Trophoblast cell (in vitro differentiated cells and primary cell): ENCODE measurements at regions not wholly inside any gene's neighbourhood (a gene's known extent, or its start where the extent isn't known, plus 50 kb on each side); places are given as distances from the start of the nearest gene placed in this dataset.

Source experiments
- DNase-seq, 2 donors: peaks; one replicate each; pipeline ENCODE4 v3.0.0-alpha.2; 2016
- H2AFZ ChIP-seq: 2 replicates; pipeline ENCODE4 v1.6.1; 2013; ENCODE audit warnings: low read length, moderate library complexity, mild to moderate bottlenecking; ENCODE audit not compliant: insufficient read depth, poor library complexity
- H2AK5ac ChIP-seq: 2 replicates; pipeline ENCODE4 v1.6.1; 2013; ENCODE audit warnings: mild to moderate bottlenecking, low read length
- H2BK120ac ChIP-seq: 2 replicates; pipeline ENCODE4 v1.6.1; 2013; ENCODE audit warnings: low read length, mild to moderate bottlenecking, moderate library complexity; ENCODE audit not compliant: insufficient read depth, poor library complexity
- H2BK12ac ChIP-seq: 2 replicates; pipeline ENCODE4 v1.6.1; 2013; ENCODE audit warnings: mild to moderate bottlenecking, low read length, moderate library complexity
- H2BK5ac ChIP-seq: 2 replicates; pipeline ENCODE4 v1.6.1; 2013; ENCODE audit warnings: low read length, low read depth, moderate library complexity, mild to moderate bottlenecking; ENCODE audit not compliant: poor library complexity
- H3K14ac ChIP-seq: 2 replicates; pipeline ENCODE4 v1.6.1; 2013; ENCODE audit warnings: mild to moderate bottlenecking, low read length
- H3K18ac ChIP-seq: 2 replicates; pipeline ENCODE4 v1.6.1; 2013; ENCODE audit warnings: mild to moderate bottlenecking, low read length
- H3K23ac ChIP-seq: 2 replicates; pipeline ENCODE4 v1.6.1; 2013; ENCODE audit warnings: low read length
- H3K27ac ChIP-seq: 2 replicates; pipeline ENCODE4 v1.5.1; 2013; ENCODE audit warnings: low read depth, mild to moderate bottlenecking, inconsistent platforms, low read length, moderate library complexity
- H3K27me3 ChIP-seq: 2 replicates; pipeline ENCODE4 v1.6.1; 2013; ENCODE audit warnings: inconsistent platforms, mild to moderate bottlenecking, low read length, moderate library complexity; ENCODE audit not compliant: insufficient read depth
- H3K36me3 ChIP-seq, 2 experiments: 1 replicate in 1 of 2; 2 replicates in 1 of 2; pipeline ENCODE4 v1.6.1; 2013; ENCODE audit warnings: low read length in 2 of 2, mild to moderate bottlenecking in 2 of 2, moderate library complexity in 1 of 2; ENCODE audit not compliant: insufficient read depth in 2 of 2, control insufficient read depth in 1 of 2
- H3K4ac ChIP-seq: 2 replicates; pipeline ENCODE4 v1.6.1; 2013; ENCODE audit warnings: low read depth, mild to moderate bottlenecking, low read length, moderate library complexity
- H3K4me1 ChIP-seq, 2 experiments: 1 replicate in 1 of 2; 2 replicates in 1 of 2; pipeline ENCODE4 v1.6.1; 2013; ENCODE audit warnings: low read length in 2 of 2, mild to moderate bottlenecking in 2 of 2, moderate library complexity in 1 of 2; ENCODE audit not compliant: insufficient read depth in 2 of 2, control insufficient read depth in 1 of 2
- H3K4me2 ChIP-seq: 2 replicates; pipeline ENCODE4 v1.6.1; 2013; ENCODE audit warnings: inconsistent platforms, mild to moderate bottlenecking, low read length, moderate library complexity
- H3K4me3 ChIP-seq: 2 replicates; pipeline ENCODE4 v1.5.1; 2013; ENCODE audit warnings: mild to moderate bottlenecking, low read depth, low read length, inconsistent platforms
- H3K79me1 ChIP-seq: one replicate; pipeline ENCODE4 v1.6.1; 2013; ENCODE audit warnings: low read length
- H3K79me2 ChIP-seq: 2 replicates; pipeline ENCODE4 v1.6.1; 2013; ENCODE audit warnings: low read length, mild to moderate bottlenecking; ENCODE audit not compliant: control insufficient read depth, insufficient read depth, poor library complexity
- H3K9ac ChIP-seq: 2 replicates; pipeline ENCODE4 v1.6.1; 2013; ENCODE audit warnings: mild to moderate bottlenecking, low read length
- H3K9me3 ChIP-seq: 2 replicates; pipeline ENCODE4 v1.6.1; 2013; ENCODE audit warnings: low read depth, mild to moderate bottlenecking, control low read depth, inconsistent platforms, low read length; ENCODE audit not compliant: insufficient read depth
- H4K12ac ChIP-seq: 2 replicates; pipeline ENCODE4 v1.6.1; 2013; ENCODE audit warnings: low read depth, mild to moderate bottlenecking, low read length, moderate library complexity
- H4K8ac ChIP-seq: 2 replicates; pipeline ENCODE4 v1.6.1; 2013; ENCODE audit warnings: low read depth, mild to moderate bottlenecking, low read length, moderate library complexity
- H4K91ac ChIP-seq: one replicate; pipeline ENCODE4 v1.6.1; 2013; ENCODE audit warnings: low read depth, mild to moderate bottlenecking, low read length, moderate library complexity
- WGBS: extraction: QIAGEN DNeasy Blood & Tissue Kit; methylation state at CpG from one replicate; pipeline ENCODE4 v1.1.7; 2013; ENCODE audit warnings: missing lambda C conversion rate; ENCODE audit not compliant: insufficient read length, insufficient coverage; ENCODE audit errors: extremely low coverage; 5-methylcytosine and 5-hydroxymethylcytosine counted together

GRCh38 chr6:19665613-19665909 lies 171.6 kb upstream of the ID4 start:
- Histone ChIP-seq H2BK5ac (no peak overlapping the region), H3K9ac (no peak overlapping the region), H2BK120ac (no peak overlapping the region), H3K4me3 (no peak overlapping the region), H3K79me2 (no peaks in the 10 kb centered on the region), H2AK5ac (no peak overlapping the region), H3K4me1 (no peaks in the 10 kb centered on the region), H2AFZ (no peak overlapping the region), H3K27me3 (no peaks in the 10 kb centered on the region), H3K4ac (no peak overlapping the region), H3K18ac (no peak overlapping the region), H4K12ac (no peak overlapping the region), H4K8ac (no peak overlapping the region), H3K23ac (no peak overlapping the region), H4K91ac (no peak overlapping the region), H3K4me2 (no peak overlapping the region), H3K9me3 (no peaks in the 10 kb centered on the region), H2BK12ac (no peak overlapping the region), H3K27ac (no peak overlapping the region), H3K36me3 (no peaks in the 10 kb centered on the region), H3K14ac (no peak overlapping the region), H3K79me1 (no peaks in the 10 kb centered on the region)
- no peak for DNase-seq
- no CpG with 5 or more reads among the region's 1 CpG for WGBS

DNA sequence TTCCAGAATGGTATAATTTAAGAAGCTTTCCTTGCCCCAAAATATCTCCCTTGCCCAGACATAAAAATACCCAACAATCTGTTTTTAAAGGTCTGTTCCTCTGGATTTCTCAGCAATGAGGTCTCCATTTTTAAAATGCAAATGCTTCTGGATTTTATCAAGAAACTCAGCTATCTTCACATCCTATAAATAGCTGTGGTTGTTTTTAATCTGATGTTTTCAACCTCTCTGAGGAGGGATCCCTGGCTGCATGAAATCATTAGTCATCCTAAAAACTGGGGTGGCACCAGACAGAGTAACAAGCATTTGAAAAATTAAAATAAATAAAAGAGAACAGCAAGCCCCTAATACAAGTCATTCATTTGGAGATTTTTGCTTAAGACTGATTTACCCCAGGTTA lies 168.5 kb upstream of the ID4 start:
- no peak overlapping the region for H3K9ac ChIP-seq
- no peak overlapping the region for H3K14ac ChIP-seq
- no peak overlapping the region for H2BK12ac ChIP-seq
- H2BK5ac ChIP-seq = no peak overlapping the region
- H2BK120ac ChIP-seq = no peak overlapping the region
- H3K9me3 ChIP-seq = no peaks in the 10 kb centered on the region
- no peaks in the 10 kb centered on the region for H3K27me3 ChIP-seq
- no peak overlapping the region for H3K4me3 ChIP-seq
- H2AK5ac ChIP-seq = no peak overlapping the region
- H3K23ac ChIP-seq = no peak overlapping the region
- H2AFZ ChIP-seq = no peak overlapping the region
- H3K36me3 ChIP-seq = no peaks in the 10 kb centered on the region
- no peaks in the 10 kb centered on the region for H3K4me1 ChIP-seq
- H4K91ac ChIP-seq = no peak overlapping the region
- H4K8ac ChIP-seq = no peak overlapping the region
- no peak overlapping the region for H4K12ac ChIP-seq
- H3K4me2 ChIP-seq = no peak overlapping the region
- H3K18ac ChIP-seq = no peak overlapping the region
- no peak overlapping the region for H3K4ac ChIP-seq
- no peak overlapping the region for H3K27ac ChIP-seq
- no peak for DNase-seq
- no peaks in the 10 kb centered on the region for H3K79me2 ChIP-seq
- no peaks in the 10 kb centered on the region for H3K79me1 ChIP-seq

GRCh38 chr6:19669206-19669605 lies 168.0 kb upstream of the ID4 start:
- no peaks in the 10 kb centered on the region for H3K4me1 ChIP-seq
- no peak overlapping the region for H3K27ac ChIP-seq
- no peak overlapping the region for H4K12ac ChIP-seq
- no peaks in the 10 kb centered on the region for H3K79me2 ChIP-seq
- H3K18ac ChIP-seq = no peak overlapping the region
- no peak overlapping the region for H2BK120ac ChIP-seq
- no peak overlapping the region for H2BK12ac ChIP-seq
- no peak overlapping the region for H3K4ac ChIP-seq
- H3K9ac ChIP-seq = no peak overlapping the region
- no peaks in the 10 kb centered on the region for H3K9me3 ChIP-seq
- H3K4me2 ChIP-seq = no peak overlapping the region
- no peak overlapping the region for H3K23ac ChIP-seq
- no peaks in the 10 kb centered on the region for H3K79me1 ChIP-seq
- no peaks in the 10 kb centered on the region for H3K36me3 ChIP-seq
- no peaks in the 10 kb centered on the region for H3K27me3 ChIP-seq
- no peak overlapping the region for H4K91ac ChIP-seq
- H2BK5ac ChIP-seq = no peak overlapping the region
- H2AK5ac ChIP-seq = no peak overlapping the region
- H2AFZ ChIP-seq = no peak overlapping the region
- no peak for DNase-seq
- no peak overlapping the region for H3K14ac ChIP-seq
- no peak overlapping the region for H3K4me3 ChIP-seq
- H4K8ac ChIP-seq = no peak overlapping the region

DNA sequence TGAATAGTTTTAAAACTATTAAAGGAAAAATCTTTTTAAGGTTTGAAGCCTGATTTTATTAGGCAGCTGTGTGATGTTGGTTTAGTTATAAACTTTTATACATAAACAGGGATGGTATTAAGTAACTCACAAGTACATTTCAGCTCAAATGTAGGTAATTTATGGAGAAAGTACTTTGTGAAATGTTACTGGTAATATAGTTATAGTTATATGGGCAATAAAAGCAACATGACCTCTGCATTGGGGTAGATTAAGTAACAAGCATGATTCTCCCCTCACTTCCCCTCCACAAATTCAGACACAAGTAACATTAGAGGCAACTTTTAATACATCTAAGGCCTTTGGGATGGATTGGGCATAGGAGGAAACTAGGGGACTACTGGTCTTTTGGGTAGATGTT lies 154.3 kb upstream of the ID4 start:
- Histone ChIP-seq H3K4ac (no peak overlapping the region), H4K8ac (no peak overlapping the region), H3K4me1 (no peaks in the 10 kb centered on the region), H3K9me3 (no peaks in the 10 kb centered on the region), H2BK5ac (no peak overlapping the region), H4K91ac (no peak overlapping the region), H3K4me3 (no peak overlapping the region), H3K79me1 (no peaks in the 10 kb centered on the region), H3K27ac (no peak overlapping the region), H3K23ac (no peak overlapping the region), H2AK5ac (no peak overlapping the region), H2BK120ac (no peak overlapping the region), H2AFZ (no peak overlapping the region), H3K4me2 (no peak overlapping the region), H3K27me3 (no peaks in the 10 kb centered on the region), H2BK12ac (no peak overlapping the region), H3K79me2 (no peaks in the 10 kb centered on the region), H3K14ac (no peak overlapping the region), H3K9ac (no peak overlapping the region), H3K36me3 (no peaks in the 10 kb centered on the region), H4K12ac (no peak overlapping the region), H3K18ac (no peak overlapping the region)
- DNase-seq = no peak
